Fibroblast of mammary gland (primary cell): ENCODE measurements at regions not wholly inside any gene's neighbourhood (a gene's known extent, or its start where the extent isn't known, plus 50 kb on each side); places are given as distances from the start of the nearest gene placed in this dataset.

Experiments
- DNase-seq: peaks from one replicate; pipeline ENCODE4 v3.0.0-alpha.2; 2010; ENCODE audit warnings: low read depth
- H3K4me3 ChIP-seq: 2 replicates; pipeline ENCODE4 v1.5.1; 2011; ENCODE audit warnings: low read depth, mild to moderate bottlenecking, low read length, moderate library complexity; ENCODE audit not compliant: control insufficient read depth
- CTCF ChIP-seq: conservative IDR thresholded peaks from 2 replicates; pipeline ENCODE4 v1.5.1; 2011; ENCODE audit warnings: low read depth, low read length, inconsistent platforms; ENCODE audit not compliant: control insufficient read depth, insufficient read depth

- H3K4me3 ChIP-seq, result no peak overlapping the region
- DNase-seq, result no peak
- TF ChIP-seq CTCF, result no peak
Observed at GRCh38 chr5:158246661-158247060, 387.7 kb upstream of the CLINT1 start.

- no peak overlapping the region for H3K4me3 ChIP-seq
- DNase-seq, result no peak
- TF ChIP-seq CTCF, result no peak
Observed at GRCh38 chr5:158245513-158245912, 386.6 kb upstream of the CLINT1 start.

- DNase-seq, result no peak
- TF ChIP-seq CTCF, result no peak
- no peak overlapping the region for H3K4me3 ChIP-seq
Observed at GRCh38 chr5:158244882-158245281, 385.9 kb upstream of the CLINT1 start.

GRCh38 chr5:158236511-158237335, 377.8 kb upstream of the CLINT1 start:
- peak; percentile 28 for DNase-seq
- H3K4me3 ChIP-seq, result no peak overlapping the region
- no peak for TF ChIP-seq CTCF

GRCh38 chr5:158235159-158235547, 376.2 kb upstream of the CLINT1 start:
- DNase-seq, result no peak
- H3K4me3 ChIP-seq, result no peak overlapping the region
- TF ChIP-seq CTCF, result no peak

- TF ChIP-seq CTCF, result no peak
- DNase-seq, result peak; percentile 57
- no peak overlapping the region for H3K4me3 ChIP-seq
Observed at GRCh38 chr5:158234323-158235158, 375.6 kb upstream of the CLINT1 start.
